D721Med (cell line): ENCODE measurements at regions not wholly inside any gene's neighbourhood (a gene's known extent, or its start where the extent isn't known, plus 50 kb on each side); places are given as distances from the start of the nearest gene placed in this dataset.
A peak's percentile ranks its signal among the peaks of the same experiment; 100 is the strongest.

Source experiments
- DNase-seq: peaks from one replicate; pipeline ENCODE4 v3.0.0; 2011; ENCODE audit warnings: low spot score; ENCODE audit not compliant: insufficient read length
- FAIRE-seq: peaks from 2 replicates; lab custom pipeline; 2011; peaks lifted over from hg19 to GRCh38; lab: Jason Lieb, UNC
- CTCF ChIP-seq: IDR thresholded peaks from 2 replicates; pipeline ENCODE4 v1.5.1; 2012; ENCODE audit warnings: mild to moderate bottlenecking, control low read depth; ENCODE audit not compliant: insufficient read depth; ENCODE audit errors: missing control alignments

GRCh38 chr11:134532131-134532920, 120.3 kb upstream of the B3GAT1 start:
- DNase-seq, result peak; percentile 72
- FAIRE-seq, result peak; percentile 48
- no peak for TF ChIP-seq CTCF

- TF ChIP-seq CTCF, result no peak
- no peak for DNase-seq
- FAIRE-seq, result no peak
Measured at GRCh38 chr11:134531327-134532130, 119.5 kb upstream of the B3GAT1 start.

- no peak for TF ChIP-seq CTCF
- FAIRE-seq (no peak), DNase-seq (no peak)
Measured at GRCh38 chr11:134530636-134531326, 118.7 kb upstream of the B3GAT1 start.

- no peak for DNase-seq
- FAIRE-seq, result no peak
- TF ChIP-seq CTCF, result no peak
Measured at GRCh38 chr11:134529212-134530096, 117.4 kb upstream of the B3GAT1 start.

- FAIRE-seq (no peak), DNase-seq (no peak)
- no peak for TF ChIP-seq CTCF
Measured at GRCh38 chr11:134528453-134528852, 116.4 kb upstream of the B3GAT1 start.
